ENCODE measurements at regions not wholly inside any gene's neighbourhood (a gene's known extent, or its start where the extent isn't known, plus 50 kb on each side); places are given as distances from the start of the nearest gene placed in this dataset.

DNA sequence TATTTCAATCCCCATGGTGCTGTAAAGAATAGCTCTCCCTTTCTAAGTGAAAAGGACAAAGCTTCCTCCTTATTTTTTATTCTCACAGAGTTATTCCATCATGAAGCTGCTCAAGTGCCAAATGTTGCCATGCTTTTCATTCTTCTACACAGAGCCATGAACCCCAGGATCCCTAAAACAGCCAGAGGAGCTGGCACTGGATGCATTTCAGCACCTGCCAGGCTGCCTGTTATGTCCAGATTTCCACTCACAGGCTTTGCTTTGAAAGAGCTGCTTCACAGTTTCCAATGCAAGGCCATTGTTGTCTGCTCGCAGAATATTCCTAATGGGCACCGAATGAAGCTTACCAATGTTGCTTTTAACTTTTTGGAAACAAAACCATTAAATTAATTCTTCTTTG is 256.2 kb upstream of the NPSR1 start:
- TF ChIP-seq, protein P1, sequence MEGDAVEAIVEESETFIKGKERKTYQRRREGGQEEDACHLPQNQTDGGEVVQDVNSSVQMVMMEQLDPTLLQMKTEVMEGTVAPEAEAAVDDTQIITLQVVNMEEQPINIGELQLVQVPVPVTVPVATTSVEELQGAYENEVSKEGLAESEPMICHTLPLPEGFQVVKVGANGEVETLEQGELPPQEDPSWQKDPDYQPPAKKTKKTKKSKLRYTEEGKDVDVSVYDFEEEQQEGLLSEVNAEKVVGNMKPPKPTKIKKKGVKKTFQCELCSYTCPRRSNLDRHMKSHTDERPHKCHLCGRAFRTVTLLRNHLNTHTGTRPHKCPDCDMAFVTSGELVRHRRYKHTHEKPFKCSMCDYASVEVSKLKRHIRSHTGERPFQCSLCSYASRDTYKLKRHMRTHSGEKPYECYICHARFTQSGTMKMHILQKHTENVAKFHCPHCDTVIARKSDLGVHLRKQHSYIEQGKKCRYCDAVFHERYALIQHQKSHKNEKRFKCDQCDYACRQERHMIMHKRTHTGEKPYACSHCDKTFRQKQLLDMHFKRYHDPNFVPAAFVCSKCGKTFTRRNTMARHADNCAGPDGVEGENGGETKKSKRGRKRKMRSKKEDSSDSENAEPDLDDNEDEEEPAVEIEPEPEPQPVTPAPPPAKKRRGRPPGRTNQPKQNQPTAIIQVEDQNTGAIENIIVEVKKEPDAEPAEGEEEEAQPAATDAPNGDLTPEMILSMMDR (IDR thresholded peaks at IDR 0.05), result no peak
- no peak for TF ChIP-seq POLR2A (IDR thresholded peaks at IDR 0.05)

Data from testis (tissue), 2 donors.